G401 (cell line): ENCODE measurements at regions not wholly inside any gene's neighbourhood (a gene's known extent, or its start where the extent isn't known, plus 50 kb on each side); places are given as distances from the start of the nearest gene placed in this dataset.
A peak's percentile ranks its signal among the peaks of the same experiment; 100 is the strongest.

Source experiments
- DNase-seq: peaks from one replicate; pipeline ENCODE4 v3.0.0-alpha.2; 2015; ENCODE audit warnings: low spot score
- in situ Hi-C: cut with HindIII; loops from 2 replicates; pipeline ENCODE4 v1.10.0; 2016; ENCODE audit warnings: low sequenced_read_pairs, mixed read lengths

DNA sequence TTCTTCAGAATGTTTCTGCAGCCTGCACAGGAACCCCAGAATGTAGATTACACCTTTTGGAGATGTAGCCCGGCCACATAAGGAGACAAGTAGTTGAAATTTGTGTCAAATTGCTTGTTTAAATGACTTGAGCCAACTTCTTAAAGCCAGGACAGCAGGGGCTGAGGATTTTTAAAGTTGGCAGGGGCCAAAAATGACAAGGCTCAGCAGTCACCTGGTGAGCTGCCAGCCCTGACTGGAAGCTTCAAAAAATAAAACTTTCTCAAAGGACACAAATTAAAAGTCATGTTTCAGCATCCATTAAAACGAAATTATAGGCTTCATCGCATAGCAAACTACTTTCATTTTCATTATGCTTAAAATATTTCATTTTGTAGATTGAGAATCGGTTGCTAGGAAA is 340.3 kb upstream of the WWC1 start:
- peak; percentile 37 for DNase-seq
- in situ Hi-C loops = no loop called here

DNA sequence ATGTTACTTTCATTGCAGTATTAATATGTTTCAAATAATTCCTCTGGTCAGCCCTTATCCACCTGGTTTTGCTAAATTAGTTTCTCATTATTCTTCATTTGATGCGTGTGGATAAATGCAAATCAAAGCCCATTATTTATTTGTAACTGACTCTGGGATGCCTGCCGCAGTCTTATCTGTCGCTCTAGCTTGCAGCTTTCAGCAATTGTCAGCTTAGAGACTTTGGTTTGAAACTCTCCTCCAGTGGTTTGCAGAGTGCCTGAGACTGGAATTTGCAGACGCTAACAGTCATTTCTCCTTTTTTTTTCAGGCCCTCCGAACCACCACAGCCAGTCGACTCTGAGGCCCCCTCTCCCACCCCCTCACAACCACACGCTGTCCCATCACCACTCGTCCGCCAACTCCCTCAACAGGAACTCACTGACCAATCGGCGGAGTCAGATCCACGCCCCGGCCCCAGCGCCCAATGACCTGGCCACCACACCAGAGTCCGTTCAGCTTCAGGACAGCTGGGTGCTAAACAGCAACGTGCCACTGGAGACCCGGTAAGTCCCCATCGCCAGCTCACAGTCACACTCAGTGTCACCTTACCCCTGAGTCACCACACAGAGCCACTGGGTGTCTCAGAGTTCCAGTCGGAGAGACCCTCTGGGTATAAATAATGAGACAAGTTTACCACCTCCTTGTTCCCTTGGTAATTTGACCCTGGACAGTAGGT is 339.0 kb upstream of the WWC1 start:
- in situ Hi-C loops = no loop called here
- DNase-seq = no peak

DNA sequence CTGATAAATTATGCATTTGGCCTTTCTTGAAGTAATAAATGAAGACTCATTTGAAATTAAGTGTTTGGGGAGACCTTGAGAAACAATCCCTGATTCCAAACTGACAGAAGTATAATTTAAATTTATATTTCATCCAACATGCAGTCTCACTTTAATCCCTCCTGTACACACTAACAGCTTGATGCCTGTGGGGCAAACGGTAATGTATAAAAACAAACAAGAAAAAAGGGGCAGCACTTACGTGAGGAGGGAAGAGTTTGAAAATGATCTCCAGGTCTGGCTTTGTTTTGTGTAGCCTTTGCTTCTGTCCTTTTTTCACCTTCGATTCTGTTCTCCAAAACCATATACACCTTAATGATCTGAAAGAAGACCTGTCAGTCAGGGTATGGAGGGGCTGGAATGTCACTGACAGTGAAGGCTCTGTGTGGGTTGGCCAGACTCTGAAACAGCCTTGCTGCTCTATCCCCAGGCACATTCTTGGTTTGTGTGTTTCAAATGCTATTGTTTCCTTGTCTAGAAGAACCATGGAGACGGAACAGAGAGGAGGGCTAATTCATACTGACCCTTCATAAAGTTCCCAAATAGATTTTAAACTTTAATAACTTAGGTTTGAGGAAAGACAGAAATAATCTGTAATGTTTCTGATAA is 338.2 kb upstream of the WWC1 start:
- in situ Hi-C loops = no loop called here
- DNase-seq = no peak

- in situ Hi-C loops = no loop called here
- no peak for DNase-seq
These were observed 329.7 kb upstream of the WWC1 start for GRCh38 chr5:167961731-167962130.

- no peak for DNase-seq
- in situ Hi-C loops = no loop called here
These were observed 326.9 kb upstream of the WWC1 start for GRCh38 chr5:167964529-167964928.

- DNase-seq = no peak
- in situ Hi-C loops = no loop called here
These were observed 325.7 kb upstream of the WWC1 start for GRCh38 chr5:167965710-167966109.

DNA sequence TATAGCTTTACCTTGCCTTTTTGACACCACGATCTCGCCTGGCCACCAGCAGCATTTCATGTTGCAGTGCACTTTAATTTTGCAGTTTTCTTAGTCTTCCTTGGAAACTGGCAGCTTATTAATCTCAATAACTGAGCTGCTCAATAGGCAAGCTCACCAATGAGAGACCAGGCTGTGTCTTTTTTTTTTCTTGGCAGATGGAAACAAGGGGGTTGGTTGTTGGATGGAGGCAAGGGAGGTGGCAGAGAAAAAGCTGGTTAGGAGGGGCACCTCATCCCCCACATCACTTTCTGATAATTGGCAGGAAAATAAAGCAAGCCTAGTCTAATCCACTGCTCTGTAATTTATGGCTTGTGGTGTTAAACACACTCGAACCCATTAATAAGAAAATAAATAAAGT is 324.5 kb upstream of the WWC1 start:
- DNase-seq = no peak
- in situ Hi-C loops = no loop called here

DNA sequence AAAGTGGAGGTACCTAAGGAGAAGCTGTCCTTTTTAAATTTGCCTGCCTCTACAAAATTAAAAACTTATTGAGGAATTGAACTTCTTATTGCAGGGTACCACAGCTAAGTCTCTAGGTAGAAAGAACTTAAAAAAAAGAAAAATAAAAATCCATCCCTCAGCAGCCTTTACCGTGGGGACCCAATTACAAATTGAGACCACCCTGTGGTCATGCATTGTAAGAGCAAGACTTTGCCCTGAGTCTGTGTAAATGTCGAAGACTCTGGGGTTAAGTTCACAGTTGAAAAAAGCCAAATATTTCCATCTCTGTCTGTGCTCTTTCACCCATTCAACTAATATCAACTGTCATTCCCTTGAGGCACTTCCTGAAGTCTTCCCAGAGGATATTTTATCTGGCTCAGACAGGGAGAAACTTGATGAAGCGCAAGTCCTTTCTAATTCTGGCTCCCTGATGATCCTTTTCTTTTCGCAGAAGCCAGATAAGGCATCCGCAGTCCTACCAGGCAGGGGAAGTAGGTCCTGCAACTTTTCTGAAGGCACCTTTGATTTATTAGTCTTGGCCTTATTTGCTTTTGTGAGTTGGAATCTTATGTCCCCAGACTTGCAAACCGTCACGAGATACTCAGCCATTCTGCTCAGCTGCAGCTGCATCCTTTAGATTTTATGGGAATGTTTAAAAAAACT is 323.8 kb upstream of the WWC1 start:
- in situ Hi-C loops = no loop called here
- no peak for DNase-seq

- in situ Hi-C loops = no loop called here
- no peak for DNase-seq
These were observed 322.6 kb upstream of the WWC1 start for GRCh38 chr5:167968837-167969236.

GRCh38 chr5:167969998-167970397 is 321.4 kb upstream of the WWC1 start:
- in situ Hi-C loops = no loop called here
- no peak for DNase-seq

DNA sequence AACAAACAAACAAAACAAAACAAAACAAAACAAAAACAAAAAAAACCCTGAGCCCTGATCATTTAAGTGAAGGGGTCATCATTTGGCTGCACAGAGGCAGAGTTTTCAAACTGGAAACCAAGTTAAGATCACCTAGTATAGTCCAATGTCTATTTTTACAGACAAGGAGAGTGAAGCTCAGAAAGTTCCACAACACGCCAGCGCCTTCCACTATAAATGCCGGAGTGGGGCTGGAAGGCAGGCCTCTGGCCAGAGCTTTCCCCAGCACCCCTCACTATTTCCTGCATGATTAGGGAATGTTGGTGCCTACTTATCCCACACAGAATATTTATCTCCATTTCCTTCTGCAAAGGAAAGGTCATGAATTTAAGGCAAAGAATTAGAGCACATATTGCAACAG is 319.7 kb upstream of the WWC1 start:
- DNase-seq = no peak
- in situ Hi-C loops = no loop called here

DNA sequence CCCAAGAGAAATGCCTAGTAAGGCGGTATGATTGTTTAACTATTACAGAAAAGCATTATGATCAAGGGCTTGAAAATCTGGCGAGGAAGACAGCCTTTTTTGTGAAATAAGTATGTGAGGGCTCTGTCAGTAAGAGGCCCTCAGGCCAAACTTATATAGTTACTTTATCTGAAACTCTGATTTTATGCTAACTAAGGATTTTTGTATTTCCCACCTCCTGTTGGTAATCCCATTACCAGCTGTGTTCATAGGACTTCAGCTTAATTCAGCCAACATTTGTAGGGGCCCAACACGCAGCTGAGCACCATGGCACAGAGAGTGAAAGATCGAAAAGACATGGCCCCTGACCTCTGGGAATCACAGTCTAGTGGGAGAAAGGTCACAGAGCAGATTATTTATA is 318.3 kb upstream of the WWC1 start:
- in situ Hi-C loops = no loop called here
- no peak for DNase-seq

DNA sequence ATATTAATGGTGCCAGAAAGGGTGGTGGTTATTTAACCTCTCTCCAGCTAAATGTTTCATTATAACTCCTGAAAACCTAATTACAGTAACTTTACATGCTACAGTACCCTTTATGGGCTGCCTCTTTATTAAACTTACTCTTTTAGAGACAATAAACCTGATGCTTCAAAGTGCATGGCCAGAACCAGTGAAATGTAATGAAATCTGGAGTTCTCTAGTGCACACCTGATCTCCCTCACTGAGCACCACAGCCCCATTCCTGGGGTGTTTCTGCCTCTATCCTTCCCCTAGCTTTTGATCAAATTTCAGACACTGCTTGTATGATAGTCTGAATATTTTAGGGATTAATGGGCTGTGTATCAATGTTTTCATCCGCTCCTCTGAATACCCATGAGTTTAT is 306.5 kb upstream of the WWC1 start:
- in situ Hi-C loops = no loop called here

GRCh38 chr5:167985373-167985772 is 306.1 kb upstream of the WWC1 start:
- in situ Hi-C loops = no loop called here
- no peak for DNase-seq

More for the DNA sequence above, 306.5 kb upstream of the WWC1 start:
- DNase-seq = no peak

DNA sequence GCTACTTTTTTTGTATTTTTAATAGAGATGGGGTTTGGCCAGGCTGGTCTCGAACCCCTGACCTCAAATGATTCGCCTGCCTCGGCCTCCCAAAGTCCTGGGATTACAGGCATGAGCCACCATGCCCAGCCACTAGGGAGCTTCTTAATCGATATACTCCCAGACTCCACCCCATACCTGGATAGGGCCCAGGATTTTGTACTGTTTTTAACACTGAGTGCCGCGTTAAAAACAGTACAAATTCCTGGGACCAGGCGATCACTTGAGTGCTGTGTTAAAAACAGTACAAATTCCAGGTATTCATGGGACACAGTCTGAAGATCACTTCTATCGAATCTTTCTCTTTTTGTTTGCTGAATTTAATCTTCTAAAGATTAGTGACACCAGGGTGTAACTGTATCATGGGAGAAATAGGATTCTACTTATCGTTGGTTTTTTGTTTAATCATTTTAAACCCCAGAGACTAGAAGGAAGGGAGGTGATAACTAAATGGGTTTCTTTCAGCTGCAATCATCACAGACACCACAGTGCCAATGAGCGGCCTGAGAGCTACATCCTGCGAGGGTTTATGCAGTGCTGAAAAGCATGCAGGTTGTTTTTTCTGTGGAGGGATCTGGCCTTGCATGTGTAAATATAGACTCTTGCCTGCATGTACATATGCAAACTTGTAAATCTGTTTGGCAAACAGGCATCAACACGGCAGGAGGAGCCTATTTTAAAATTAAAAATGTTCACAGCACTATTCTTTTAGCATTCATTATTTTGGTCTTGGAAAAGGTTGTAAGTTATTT is 303.8 kb upstream of the WWC1 start:
- in situ Hi-C loops = no loop called here
- DNase-seq = no peak

- no peak for DNase-seq
- in situ Hi-C loops = no loop called here
These were observed 298.6 kb upstream of the WWC1 start for GRCh38 chr5:167992868-167993267.

DNA sequence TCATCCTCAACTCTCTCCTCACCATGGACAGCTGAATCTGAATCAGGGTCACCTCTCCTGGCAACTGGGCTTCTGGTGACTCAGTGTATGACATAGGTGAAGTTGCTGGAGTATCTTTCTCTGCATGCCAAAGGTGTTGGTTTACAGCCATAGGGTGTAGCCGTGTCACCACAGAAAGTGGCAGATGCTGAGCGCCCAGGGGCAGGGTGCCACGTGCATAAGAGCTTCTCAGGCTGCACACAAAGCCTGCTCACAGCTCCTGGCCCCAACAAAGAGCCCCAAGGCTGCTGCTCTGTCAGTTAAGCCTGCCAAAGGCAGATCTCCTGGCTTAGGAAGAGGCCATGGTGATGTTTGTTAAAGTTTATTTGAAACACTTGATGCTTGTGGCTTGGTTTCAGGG is 297.7 kb upstream of the WWC1 start:
- DNase-seq = no peak
- in situ Hi-C loops = no loop called here

- DNase-seq = no peak
These were observed 295.5 kb upstream of the WWC1 start for GRCh38 chr5:167995844-167996425.

DNA sequence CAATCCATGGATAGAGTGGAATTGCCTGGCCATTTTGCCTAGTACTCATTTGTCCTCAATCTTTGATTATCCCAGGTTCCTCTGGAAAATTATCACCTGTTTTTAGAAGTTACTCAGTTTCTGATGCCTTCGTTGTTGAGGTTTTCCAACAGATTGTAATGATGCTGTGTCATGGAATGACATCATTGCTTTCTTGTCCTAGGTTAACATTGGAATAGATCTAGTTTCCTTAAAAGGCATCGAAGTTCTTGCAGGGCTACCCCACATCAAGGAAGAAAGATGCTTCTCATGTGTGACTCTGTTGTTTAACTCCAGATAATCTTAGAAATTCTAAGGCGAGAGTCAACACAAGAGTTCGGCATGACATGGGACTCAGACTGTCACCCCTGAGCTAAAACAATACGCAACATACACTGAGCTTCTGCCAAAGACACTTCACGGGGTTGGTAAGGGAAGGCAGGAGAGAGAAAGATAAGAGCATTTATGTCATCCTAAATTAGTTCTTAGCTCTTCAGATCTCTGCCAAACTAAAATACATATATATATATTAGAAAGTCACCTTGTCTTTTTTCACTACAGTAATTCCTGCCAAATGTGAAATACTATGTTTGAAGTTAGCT is 293.2 kb upstream of the WWC1 start:
- no peak for DNase-seq
- in situ Hi-C loops = no loop called here

More at GRCh38 chr5:167995844-167996425, 295.5 kb upstream of the WWC1 start:
- in situ Hi-C loops = no loop called here
